Calu3 (cell line): ENCODE measurements at regions not wholly inside any gene's neighbourhood (a gene's known extent, or its start where the extent isn't known, plus 50 kb on each side); places are given as distances from the start of the nearest gene placed in this dataset.

ENCODE experiments used
- BruUV-seq: library from RNA; stranded (reverse); fragments of 400-500 nt; replicated peaks from 2 replicates; lab custom pipeline; 2021; lab: Mats Ljungman, UMichigan
- CTCF ChIA-PET: fragments of 300-600 bp; sonication (Branson Sonifier 250); formaldehyde crosslinking; loops from one replicate; lab custom pipeline; 2022; ENCODE audit warnings: antibody characterized with exemption; lab: Charles Lee
- DNase-seq: peaks from one replicate; pipeline ENCODE4 v3.0.0; 2022
- H3K27ac Mint-ChIP-seq: one replicate; pipeline ENCODE4 v1.8.0; 2022; ENCODE audit warnings: mixed read lengths; ENCODE audit not compliant: unreplicated experiment
- H3K27me3 Mint-ChIP-seq: one replicate; pipeline ENCODE4 v1.8.0; 2022; ENCODE audit warnings: mixed read lengths; ENCODE audit not compliant: unreplicated experiment
- H3K36me3 Mint-ChIP-seq: one replicate; pipeline ENCODE4 v1.8.0; 2022; ENCODE audit warnings: mild to moderate bottlenecking, moderate library complexity, mixed read lengths; ENCODE audit not compliant: insufficient read depth, unreplicated experiment
- H3K4me1 Mint-ChIP-seq: one replicate; pipeline ENCODE4 v1.8.0; 2022; ENCODE audit warnings: mild to moderate bottlenecking, low read depth, mixed read lengths; ENCODE audit not compliant: unreplicated experiment
- H3K4me3 Mint-ChIP-seq: one replicate; pipeline ENCODE4 v1.8.0; 2022; ENCODE audit warnings: mild to moderate bottlenecking, low read depth, moderate library complexity, mixed read lengths; ENCODE audit not compliant: unreplicated experiment
- H3K9me3 Mint-ChIP-seq: one replicate; pipeline ENCODE4 v1.8.0; 2022; ENCODE audit warnings: low read depth, mixed read lengths; ENCODE audit not compliant: unreplicated experiment
- intact Hi-C: fragments of 100-400 bp; cut with micrococcal nuclease; formaldehyde crosslinking; loops from one replicate; pipeline ENCODE4 v1.10.0; 2022; ENCODE audit not compliant: unreplicated experiment
- TF ChIP-seq, protein P1 (sequence below): fragments of 200-600 bp; IDR thresholded peaks from one replicate; pipeline ENCODE4 v1.8.0; 2022; ENCODE audit warnings: antibody characterized with exemption; ENCODE audit not compliant: unreplicated experiment

- no peak for DNase-seq
- H3K27ac Mint-ChIP-seq: no peak overlapping the region
- no peak overlapping the region for H3K4me3 Mint-ChIP-seq
- no peaks in the 10 kb centered on the region for H3K9me3 Mint-ChIP-seq
- H3K27me3 Mint-ChIP-seq: no peaks in the 10 kb centered on the region
- H3K4me1 Mint-ChIP-seq: no peaks in the 10 kb centered on the region
- CTCF ChIA-PET: no interaction called here
- no peaks in the 10 kb centered on the region for H3K36me3 Mint-ChIP-seq
- intact Hi-C loops: no loop called here
- BruUV-seq: no TSS peak
- TF ChIP-seq, protein P1, sequence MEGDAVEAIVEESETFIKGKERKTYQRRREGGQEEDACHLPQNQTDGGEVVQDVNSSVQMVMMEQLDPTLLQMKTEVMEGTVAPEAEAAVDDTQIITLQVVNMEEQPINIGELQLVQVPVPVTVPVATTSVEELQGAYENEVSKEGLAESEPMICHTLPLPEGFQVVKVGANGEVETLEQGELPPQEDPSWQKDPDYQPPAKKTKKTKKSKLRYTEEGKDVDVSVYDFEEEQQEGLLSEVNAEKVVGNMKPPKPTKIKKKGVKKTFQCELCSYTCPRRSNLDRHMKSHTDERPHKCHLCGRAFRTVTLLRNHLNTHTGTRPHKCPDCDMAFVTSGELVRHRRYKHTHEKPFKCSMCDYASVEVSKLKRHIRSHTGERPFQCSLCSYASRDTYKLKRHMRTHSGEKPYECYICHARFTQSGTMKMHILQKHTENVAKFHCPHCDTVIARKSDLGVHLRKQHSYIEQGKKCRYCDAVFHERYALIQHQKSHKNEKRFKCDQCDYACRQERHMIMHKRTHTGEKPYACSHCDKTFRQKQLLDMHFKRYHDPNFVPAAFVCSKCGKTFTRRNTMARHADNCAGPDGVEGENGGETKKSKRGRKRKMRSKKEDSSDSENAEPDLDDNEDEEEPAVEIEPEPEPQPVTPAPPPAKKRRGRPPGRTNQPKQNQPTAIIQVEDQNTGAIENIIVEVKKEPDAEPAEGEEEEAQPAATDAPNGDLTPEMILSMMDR: no peak
Measured at GRCh38 chr10:56632537-56632936, 271.5 kb upstream of the ZWINT start.

- intact Hi-C loops: no loop called here
- Mint-ChIP-seq H3K36me3 (peaks cover 6% of the 10 kb centered on the region), H3K4me3 (no peak overlapping the region), H3K27me3 (no peaks in the 10 kb centered on the region), H3K9me3 (no peaks in the 10 kb centered on the region), H3K4me1 (peaks cover 22% of the 10 kb centered on the region), H3K27ac (no peak overlapping the region)
- TF ChIP-seq, protein P1: no peak
- BruUV-seq: no TSS peak
- CTCF ChIA-PET: no interaction called here
- no peak for DNase-seq
Measured at GRCh38 chr10:56624082-56624481, 263.0 kb upstream of the ZWINT start.

DNA sequence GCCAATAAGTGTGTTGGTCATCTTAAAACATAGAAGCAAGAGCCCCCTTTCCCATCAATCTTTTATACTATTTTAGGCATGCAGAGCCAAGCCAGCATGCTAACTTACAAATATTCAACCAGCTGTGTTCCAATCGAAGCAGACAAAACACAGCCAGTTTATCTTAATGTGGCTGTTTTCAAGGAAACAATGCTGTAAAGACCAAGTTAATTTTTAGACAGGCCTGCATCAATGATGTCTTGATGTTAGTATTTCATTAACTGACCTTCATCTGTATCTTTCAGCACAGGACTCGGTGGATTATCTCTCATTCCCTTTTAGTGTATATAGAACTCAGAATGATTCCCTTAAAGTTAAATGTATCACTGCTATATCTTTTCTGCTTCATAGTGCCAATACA is 262.0 kb upstream of the ZWINT start:
- Mint-ChIP-seq H3K9me3 (no peaks in the 10 kb centered on the region), H3K27me3 (no peaks in the 10 kb centered on the region), H3K36me3 (peaks cover 6% of the 10 kb centered on the region), H3K4me3 (peak overlapping the region; percentile 77), H3K27ac (peak overlapping the region; percentile 93), H3K4me1 (peaks cover 22% of the 10 kb centered on the region)
- CTCF ChIA-PET: interaction anchor here (1.3 kb wide), 1 partner anchor 8 kb away, joined by 3 read pairs; no protein-coding TSS in a partner anchor
- BruUV-seq: no TSS peak
- TF ChIP-seq, protein P1: no peak
- no peak for DNase-seq
- intact Hi-C loops: no loop called here

DNA sequence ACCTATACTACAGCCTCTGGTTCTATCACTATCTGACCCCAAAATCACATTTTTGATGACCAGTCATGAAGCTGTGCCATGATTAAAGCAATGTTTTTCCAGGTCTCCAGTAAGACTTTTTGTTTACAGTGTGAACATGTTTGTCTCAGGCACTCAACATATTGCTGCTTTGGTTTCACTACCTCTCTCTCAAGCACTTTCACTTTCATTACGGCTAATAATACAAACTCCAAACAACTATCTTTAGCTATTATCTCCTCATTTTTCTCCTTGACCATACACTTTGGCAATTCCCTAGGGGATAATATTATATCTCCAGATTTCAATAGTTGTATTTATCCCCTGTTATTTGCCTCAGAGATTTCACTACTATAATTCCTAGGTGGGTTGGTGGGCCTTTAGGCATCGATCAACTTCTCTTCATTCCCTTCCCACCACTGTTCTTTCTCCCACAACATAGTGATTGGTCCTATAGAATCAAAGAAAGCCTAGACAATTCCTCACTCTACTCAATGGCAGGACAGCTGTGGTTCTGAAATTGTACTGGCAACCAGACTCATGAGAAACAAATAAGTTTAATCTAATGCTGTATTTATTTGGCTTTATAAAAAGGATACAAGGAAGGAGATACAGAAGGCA is 261.4 kb upstream of the ZWINT start:
- no peaks in the 10 kb centered on the region for H3K27me3 Mint-ChIP-seq
- no peak for DNase-seq
- intact Hi-C loops: no loop called here
- H3K4me1 Mint-ChIP-seq: peaks cover 22% of the 10 kb centered on the region
- CTCF ChIA-PET: interaction anchor here (1.3 kb wide), 1 partner anchor 8 kb away, joined by 3 read pairs; no protein-coding TSS in a partner anchor
- peak overlapping the region; percentile 77 for H3K4me3 Mint-ChIP-seq
- TF ChIP-seq, protein P1: no peak
- peak overlapping the region; percentile 93 for H3K27ac Mint-ChIP-seq
- no peaks in the 10 kb centered on the region for H3K9me3 Mint-ChIP-seq
- no TSS peak for BruUV-seq
- peaks cover 6% of the 10 kb centered on the region for H3K36me3 Mint-ChIP-seq
